Stimulated activated naive B cell treated with anti-CD40 and anti-IgM and Interleukin-4, amounts not matched to agents 10 μg/mL and 1 μg/mL and 100 μg/mL, for 72 hours (primary cell): ENCODE measurements at regions not wholly inside any gene's neighbourhood (a gene's known extent, or its start where the extent isn't known, plus 50 kb on each side); places are given as distances from the start of the nearest gene placed in this dataset.

Experiments
- ATAC-seq, 2 donors: fragments of 150-1000 bp; cut with Tn5 transposase; replicated peaks; 2 replicates each; pipeline ENCODE4 v1.10.0; 2021; ENCODE audit warnings: moderate library complexity in 1 of 2
- DNase-seq: peaks from one replicate; pipeline ENCODE4 v3.0.0; 2021
- H3K27ac Mint-ChIP-seq: one replicate; pipeline ENCODE4 v1.8.0; 2022; ENCODE audit warnings: mild to moderate bottlenecking, mixed read lengths
- H3K27me3 Mint-ChIP-seq, 2 donors: one replicate each; pipeline ENCODE4 v1.8.0; 2022; ENCODE audit warnings: mixed read lengths in 2 of 2
- H3K36me3 Mint-ChIP-seq, 2 donors: one replicate each; pipeline ENCODE4 v1.8.0; 2022; ENCODE audit warnings: mixed read lengths in 2 of 2, mild to moderate bottlenecking in 1 of 2
- H3K4me1 Mint-ChIP-seq, 2 donors: one replicate each; pipeline ENCODE4 v1.8.0; 2022; ENCODE audit warnings: mixed read lengths in 2 of 2, mild to moderate bottlenecking in 1 of 2
- H3K4me3 Mint-ChIP-seq, 2 donors: one replicate each; pipeline ENCODE4 v1.8.0; 2022; ENCODE audit warnings: mild to moderate bottlenecking in 2 of 2, mixed read lengths in 2 of 2, moderate library complexity in 1 of 2
- H3K9me3 Mint-ChIP-seq, 2 donors: one replicate each; pipeline ENCODE4 v1.8.0; 2022; ENCODE audit warnings: mixed read lengths in 2 of 2, mild to moderate bottlenecking in 1 of 2

- DNase-seq: no peak
- no peak overlapping the region for H3K4me3 Mint-ChIP-seq
- H3K36me3 Mint-ChIP-seq: no peaks in the 10 kb centered on the region
- H3K27ac Mint-ChIP-seq: no peak overlapping the region
- peaks cover 0 to 7% of the 10 kb centered on the region in 2 donors for H3K27me3 Mint-ChIP-seq
- H3K9me3 Mint-ChIP-seq: no peaks in the 10 kb centered on the region
- H3K4me1 Mint-ChIP-seq: no peaks in the 10 kb centered on the region
- no peak for ATAC-seq
These were observed 214.9 kb upstream of the UGT8 start for GRCh38 chr4:114383721-114384120.

GRCh38 chr4:114384629-114385028 is 214.0 kb upstream of the UGT8 start:
- Mint-ChIP-seq H3K27ac (no peak overlapping the region), H3K4me3 (no peak overlapping the region), H3K36me3 (no peaks in the 10 kb centered on the region), H3K4me1 (no peaks in the 10 kb centered on the region), H3K9me3 (peaks cover 0 to 3% of the 10 kb centered on the region in 2 donors), H3K27me3 (peaks cover 4 to 13% of the 10 kb centered on the region in 2 donors)
- ATAC-seq (no peak), DNase-seq (no peak)

- Mint-ChIP-seq H3K27ac (no peak overlapping the region), H3K4me1 (no peaks in the 10 kb centered on the region), H3K27me3 (peaks cover 4 to 14% of the 10 kb centered on the region in 2 donors), H3K9me3 (peaks cover 0 to 3% of the 10 kb centered on the region in 2 donors), H3K36me3 (no peaks in the 10 kb centered on the region), H3K4me3 (no peak overlapping the region)
- ATAC-seq (no peak), DNase-seq (no peak)
These were observed 213.2 kb upstream of the UGT8 start for GRCh38 chr4:114385195-114385985.

- H3K9me3 Mint-ChIP-seq: peaks cover 0 to 3% of the 10 kb centered on the region in 2 donors
- no peak overlapping the region for H3K4me3 Mint-ChIP-seq
- H3K4me1 Mint-ChIP-seq: no peaks in the 10 kb centered on the region
- H3K36me3 Mint-ChIP-seq: no peaks in the 10 kb centered on the region
- H3K27me3 Mint-ChIP-seq: peaks cover 6 to 24% of the 10 kb centered on the region in 2 donors
- ATAC-seq (no peak), DNase-seq (no peak)
- H3K27ac Mint-ChIP-seq: no peak overlapping the region
These were observed 211.9 kb upstream of the UGT8 start for GRCh38 chr4:114386637-114387233.

- Mint-ChIP-seq H3K36me3 (no peaks in the 10 kb centered on the region), H3K27me3 (peaks cover 8 to 20% of the 10 kb centered on the region in 2 donors), H3K9me3 (peaks cover 0 to 3% of the 10 kb centered on the region in 2 donors), H3K27ac (no peak overlapping the region), H3K4me3 (no peak overlapping the region), H3K4me1 (no peaks in the 10 kb centered on the region)
- ATAC-seq (peak in 1 of 2 donors; percentile 23), DNase-seq (no peak)
These were observed 209.4 kb upstream of the UGT8 start for GRCh38 chr4:114389070-114389685.

GRCh38 chr4:114393295-114394038 is 205.1 kb upstream of the UGT8 start:
- Mint-ChIP-seq H3K27ac (no peak overlapping the region), H3K9me3 (peaks cover 0 to 3% of the 10 kb centered on the region in 2 donors), H3K27me3 (peaks cover 12 to 30% of the 10 kb centered on the region in 2 donors)

GRCh38 chr4:114396808-114397207 is 201.8 kb upstream of the UGT8 start:
- DNase-seq (no peak), ATAC-seq (no peak)

More at GRCh38 chr4:114393295-114394038, 205.1 kb upstream of the UGT8 start:
- Mint-ChIP-seq H3K4me1 (no peaks in the 10 kb centered on the region), H3K4me3 (no peak overlapping the region), H3K36me3 (no peaks in the 10 kb centered on the region)
- no peak for ATAC-seq
- DNase-seq: no peak

GRCh38 chr4:114398410-114398809 is 200.2 kb upstream of the UGT8 start:
- ATAC-seq: no peak
- Mint-ChIP-seq H3K9me3 (no peaks in the 10 kb centered on the region), H3K27ac (no peak overlapping the region), H3K4me1 (no peaks in the 10 kb centered on the region), H3K27me3 (peaks cover 10 to 16% of the 10 kb centered on the region in 2 donors), H3K4me3 (no peak overlapping the region), H3K36me3 (no peaks in the 10 kb centered on the region)
- DNase-seq: no peak

More at GRCh38 chr4:114396808-114397207, 201.8 kb upstream of the UGT8 start:
- Mint-ChIP-seq H3K4me1 (no peaks in the 10 kb centered on the region), H3K27me3 (peaks cover 11 to 18% of the 10 kb centered on the region in 2 donors), H3K27ac (no peak overlapping the region), H3K9me3 (no peaks in the 10 kb centered on the region), H3K4me3 (no peak overlapping the region), H3K36me3 (no peaks in the 10 kb centered on the region)

GRCh38 chr4:114399105-114399504 is 199.5 kb upstream of the UGT8 start:
- Mint-ChIP-seq H3K9me3 (no peaks in the 10 kb centered on the region), H3K36me3 (no peaks in the 10 kb centered on the region), H3K4me3 (no peak overlapping the region), H3K4me1 (no peaks in the 10 kb centered on the region), H3K27ac (no peak overlapping the region), H3K27me3 (peaks cover 10 to 16% of the 10 kb centered on the region in 2 donors)
- ATAC-seq: no peak
- no peak for DNase-seq

- peaks cover 10 to 23% of the 10 kb centered on the region in 2 donors for H3K27me3 Mint-ChIP-seq
- peaks cover 0 to 2% of the 10 kb centered on the region in 2 donors for H3K36me3 Mint-ChIP-seq
- DNase-seq: no peak
- H3K27ac Mint-ChIP-seq: no peak overlapping the region
- H3K9me3 Mint-ChIP-seq: peaks cover 0 to 3% of the 10 kb centered on the region in 2 donors
- ATAC-seq: no peak
- no peaks in the 10 kb centered on the region for H3K4me1 Mint-ChIP-seq
- H3K4me3 Mint-ChIP-seq: no peak overlapping the region
These were observed 198.1 kb upstream of the UGT8 start for GRCh38 chr4:114400531-114400930.

- H3K36me3 Mint-ChIP-seq: peaks cover 0 to 2% of the 10 kb centered on the region in 2 donors
- no peak overlapping the region for H3K27ac Mint-ChIP-seq
- H3K4me3 Mint-ChIP-seq: no peak overlapping the region
- no peak for DNase-seq
- ATAC-seq: no peak
- H3K4me1 Mint-ChIP-seq: no peaks in the 10 kb centered on the region
- peaks cover 0 to 3% of the 10 kb centered on the region in 2 donors for H3K9me3 Mint-ChIP-seq
- peaks cover 10 to 23% of the 10 kb centered on the region in 2 donors for H3K27me3 Mint-ChIP-seq
These were observed 197.1 kb upstream of the UGT8 start for GRCh38 chr4:114401483-114401882.

- DNase-seq (no peak), ATAC-seq (no peak)
- H3K27me3 Mint-ChIP-seq: peaks cover 20% of the 10 kb centered on the region in 2 donors
- H3K4me1 Mint-ChIP-seq: no peaks in the 10 kb centered on the region
- H3K9me3 Mint-ChIP-seq: peaks cover 8 to 9% of the 10 kb centered on the region in 2 donors
- no peak overlapping the region for H3K27ac Mint-ChIP-seq
- no peak overlapping the region for H3K4me3 Mint-ChIP-seq
- H3K36me3 Mint-ChIP-seq: peaks cover 0 to 8% of the 10 kb centered on the region in 2 donors
These were observed 181.4 kb upstream of the UGT8 start for GRCh38 chr4:114417214-114417613.

- H3K4me1 Mint-ChIP-seq: no peaks in the 10 kb centered on the region
- DNase-seq (no peak), ATAC-seq (no peak)
- peaks cover 13 to 18% of the 10 kb centered on the region in 2 donors for H3K27me3 Mint-ChIP-seq
- peaks cover 0 to 3% of the 10 kb centered on the region in 2 donors for H3K9me3 Mint-ChIP-seq
- no peak overlapping the region for H3K4me3 Mint-ChIP-seq
- no peak overlapping the region for H3K27ac Mint-ChIP-seq
- no peaks in the 10 kb centered on the region for H3K36me3 Mint-ChIP-seq
These were observed 178.5 kb upstream of the UGT8 start for GRCh38 chr4:114420069-114420468.

GRCh38 chr4:114423582-114423981 is 175.0 kb upstream of the UGT8 start:
- no peak overlapping the region for H3K4me3 Mint-ChIP-seq
- no peaks in the 10 kb centered on the region for H3K36me3 Mint-ChIP-seq
- peak in 1 of 2 donors; percentile 27 for ATAC-seq
- H3K9me3 Mint-ChIP-seq: peaks cover 0 to 9% of the 10 kb centered on the region in 2 donors
- DNase-seq: no peak
- peaks cover 14 to 19% of the 10 kb centered on the region in 2 donors for H3K27me3 Mint-ChIP-seq
- no peaks in the 10 kb centered on the region for H3K4me1 Mint-ChIP-seq
- no peak overlapping the region for H3K27ac Mint-ChIP-seq
